Neural cell (in vitro differentiated cells): ENCODE measurements at regions not wholly inside any gene's neighbourhood (a gene's known extent, or its start where the extent isn't known, plus 50 kb on each side); places are given as distances from the start of the nearest gene placed in this dataset.

ENCODE experiments used
- EP300 ChIP-seq: fragments of 450-650 bp; conservative IDR thresholded peaks from 2 replicates; pipeline ENCODE4 v1.6.1; 2014; ENCODE audit warnings: antibody characterized with exemption, mild to moderate bottlenecking, moderate library complexity; ENCODE audit not compliant: poor library complexity, severe bottlenecking
- EZH2 ChIP-seq: fragments of 200-600, 300-800 bp; shearing (Covaris generic), sonication (generic); IDR thresholded peaks from 2 replicates; pipeline ENCODE4 v1.6.1; 2014; ENCODE audit warnings: antibody characterized with exemption, low read length, borderline replicate concordance, mild to moderate bottlenecking; ENCODE audit not compliant: insufficient read depth, poor library complexity, severe bottlenecking
- MXI1 ChIP-seq: fragments of 450-650 bp; conservative IDR thresholded peaks from 2 replicates; pipeline ENCODE4 v1.6.1; 2014; ENCODE audit warnings: antibody characterized with exemption, mild to moderate bottlenecking; ENCODE audit not compliant: poor library complexity, severe bottlenecking
- POLR2AphosphoS5 ChIP-seq: IDR thresholded peaks from 2 replicates; pipeline ENCODE4 v1.6.1; 2012
- RAD21 ChIP-seq: fragments of 450-650 bp; conservative IDR thresholded peaks from 2 replicates; pipeline ENCODE4 v1.6.1; 2014; ENCODE audit warnings: antibody characterized with exemption, mild to moderate bottlenecking, moderate library complexity
- TAF1 ChIP-seq: IDR thresholded peaks from 2 replicates; pipeline ENCODE4 v1.6.1; 2012; ENCODE audit warnings: low read depth
- TF ChIP-seq, protein P1 (sequence below): fragments of 450-650 bp; IDR thresholded peaks from 2 replicates; pipeline ENCODE4 v1.5.1; 2014; ENCODE audit warnings: antibody characterized with exemption, mild to moderate bottlenecking, moderate library complexity; ENCODE audit not compliant: poor library complexity, severe bottlenecking
- TF ChIP-seq, protein P2 (sequence below): IDR thresholded peaks from 2 replicates; pipeline ENCODE4 v1.6.1; 2012; ENCODE audit warnings: borderline replicate concordance

- TF ChIP-seq, protein P1, sequence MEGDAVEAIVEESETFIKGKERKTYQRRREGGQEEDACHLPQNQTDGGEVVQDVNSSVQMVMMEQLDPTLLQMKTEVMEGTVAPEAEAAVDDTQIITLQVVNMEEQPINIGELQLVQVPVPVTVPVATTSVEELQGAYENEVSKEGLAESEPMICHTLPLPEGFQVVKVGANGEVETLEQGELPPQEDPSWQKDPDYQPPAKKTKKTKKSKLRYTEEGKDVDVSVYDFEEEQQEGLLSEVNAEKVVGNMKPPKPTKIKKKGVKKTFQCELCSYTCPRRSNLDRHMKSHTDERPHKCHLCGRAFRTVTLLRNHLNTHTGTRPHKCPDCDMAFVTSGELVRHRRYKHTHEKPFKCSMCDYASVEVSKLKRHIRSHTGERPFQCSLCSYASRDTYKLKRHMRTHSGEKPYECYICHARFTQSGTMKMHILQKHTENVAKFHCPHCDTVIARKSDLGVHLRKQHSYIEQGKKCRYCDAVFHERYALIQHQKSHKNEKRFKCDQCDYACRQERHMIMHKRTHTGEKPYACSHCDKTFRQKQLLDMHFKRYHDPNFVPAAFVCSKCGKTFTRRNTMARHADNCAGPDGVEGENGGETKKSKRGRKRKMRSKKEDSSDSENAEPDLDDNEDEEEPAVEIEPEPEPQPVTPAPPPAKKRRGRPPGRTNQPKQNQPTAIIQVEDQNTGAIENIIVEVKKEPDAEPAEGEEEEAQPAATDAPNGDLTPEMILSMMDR: no peak
- TF ChIP-seq RAD21: no peak
- no peak for TF ChIP-seq EZH2
- TF ChIP-seq TAF1: no peak
- TF ChIP-seq, protein P2, sequence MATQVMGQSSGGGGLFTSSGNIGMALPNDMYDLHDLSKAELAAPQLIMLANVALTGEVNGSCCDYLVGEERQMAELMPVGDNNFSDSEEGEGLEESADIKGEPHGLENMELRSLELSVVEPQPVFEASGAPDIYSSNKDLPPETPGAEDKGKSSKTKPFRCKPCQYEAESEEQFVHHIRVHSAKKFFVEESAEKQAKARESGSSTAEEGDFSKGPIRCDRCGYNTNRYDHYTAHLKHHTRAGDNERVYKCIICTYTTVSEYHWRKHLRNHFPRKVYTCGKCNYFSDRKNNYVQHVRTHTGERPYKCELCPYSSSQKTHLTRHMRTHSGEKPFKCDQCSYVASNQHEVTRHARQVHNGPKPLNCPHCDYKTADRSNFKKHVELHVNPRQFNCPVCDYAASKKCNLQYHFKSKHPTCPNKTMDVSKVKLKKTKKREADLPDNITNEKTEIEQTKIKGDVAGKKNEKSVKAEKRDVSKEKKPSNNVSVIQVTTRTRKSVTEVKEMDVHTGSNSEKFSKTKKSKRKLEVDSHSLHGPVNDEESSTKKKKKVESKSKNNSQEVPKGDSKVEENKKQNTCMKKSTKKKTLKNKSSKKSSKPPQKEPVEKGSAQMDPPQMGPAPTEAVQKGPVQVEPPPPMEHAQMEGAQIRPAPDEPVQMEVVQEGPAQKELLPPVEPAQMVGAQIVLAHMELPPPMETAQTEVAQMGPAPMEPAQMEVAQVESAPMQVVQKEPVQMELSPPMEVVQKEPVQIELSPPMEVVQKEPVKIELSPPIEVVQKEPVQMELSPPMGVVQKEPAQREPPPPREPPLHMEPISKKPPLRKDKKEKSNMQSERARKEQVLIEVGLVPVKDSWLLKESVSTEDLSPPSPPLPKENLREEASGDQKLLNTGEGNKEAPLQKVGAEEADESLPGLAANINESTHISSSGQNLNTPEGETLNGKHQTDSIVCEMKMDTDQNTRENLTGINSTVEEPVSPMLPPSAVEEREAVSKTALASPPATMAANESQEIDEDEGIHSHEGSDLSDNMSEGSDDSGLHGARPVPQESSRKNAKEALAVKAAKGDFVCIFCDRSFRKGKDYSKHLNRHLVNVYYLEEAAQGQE: no peak
- no peak for TF ChIP-seq POLR2AphosphoS5
- TF ChIP-seq EP300: no peak
- TF ChIP-seq MXI1: no peak
Observed at GRCh38 chr22:49269928-49270327, 557.7 kb downstream of the BRD1 start.
